ENCODE measurements at regions not wholly inside any gene's neighbourhood (a gene's known extent, or its start where the extent isn't known, plus 50 kb on each side); places are given as distances from the start of the nearest gene placed in this dataset.

- TF ChIP-seq, protein P1, sequence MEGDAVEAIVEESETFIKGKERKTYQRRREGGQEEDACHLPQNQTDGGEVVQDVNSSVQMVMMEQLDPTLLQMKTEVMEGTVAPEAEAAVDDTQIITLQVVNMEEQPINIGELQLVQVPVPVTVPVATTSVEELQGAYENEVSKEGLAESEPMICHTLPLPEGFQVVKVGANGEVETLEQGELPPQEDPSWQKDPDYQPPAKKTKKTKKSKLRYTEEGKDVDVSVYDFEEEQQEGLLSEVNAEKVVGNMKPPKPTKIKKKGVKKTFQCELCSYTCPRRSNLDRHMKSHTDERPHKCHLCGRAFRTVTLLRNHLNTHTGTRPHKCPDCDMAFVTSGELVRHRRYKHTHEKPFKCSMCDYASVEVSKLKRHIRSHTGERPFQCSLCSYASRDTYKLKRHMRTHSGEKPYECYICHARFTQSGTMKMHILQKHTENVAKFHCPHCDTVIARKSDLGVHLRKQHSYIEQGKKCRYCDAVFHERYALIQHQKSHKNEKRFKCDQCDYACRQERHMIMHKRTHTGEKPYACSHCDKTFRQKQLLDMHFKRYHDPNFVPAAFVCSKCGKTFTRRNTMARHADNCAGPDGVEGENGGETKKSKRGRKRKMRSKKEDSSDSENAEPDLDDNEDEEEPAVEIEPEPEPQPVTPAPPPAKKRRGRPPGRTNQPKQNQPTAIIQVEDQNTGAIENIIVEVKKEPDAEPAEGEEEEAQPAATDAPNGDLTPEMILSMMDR (IDR thresholded peaks at IDR 0.05; ENCODE audit: unreplicated experiment in 3 of 3): no peak
These were observed 1072.8 kb upstream of the PABPC4L start for GRCh38 chr4:135274416-135274815.

DNA sequence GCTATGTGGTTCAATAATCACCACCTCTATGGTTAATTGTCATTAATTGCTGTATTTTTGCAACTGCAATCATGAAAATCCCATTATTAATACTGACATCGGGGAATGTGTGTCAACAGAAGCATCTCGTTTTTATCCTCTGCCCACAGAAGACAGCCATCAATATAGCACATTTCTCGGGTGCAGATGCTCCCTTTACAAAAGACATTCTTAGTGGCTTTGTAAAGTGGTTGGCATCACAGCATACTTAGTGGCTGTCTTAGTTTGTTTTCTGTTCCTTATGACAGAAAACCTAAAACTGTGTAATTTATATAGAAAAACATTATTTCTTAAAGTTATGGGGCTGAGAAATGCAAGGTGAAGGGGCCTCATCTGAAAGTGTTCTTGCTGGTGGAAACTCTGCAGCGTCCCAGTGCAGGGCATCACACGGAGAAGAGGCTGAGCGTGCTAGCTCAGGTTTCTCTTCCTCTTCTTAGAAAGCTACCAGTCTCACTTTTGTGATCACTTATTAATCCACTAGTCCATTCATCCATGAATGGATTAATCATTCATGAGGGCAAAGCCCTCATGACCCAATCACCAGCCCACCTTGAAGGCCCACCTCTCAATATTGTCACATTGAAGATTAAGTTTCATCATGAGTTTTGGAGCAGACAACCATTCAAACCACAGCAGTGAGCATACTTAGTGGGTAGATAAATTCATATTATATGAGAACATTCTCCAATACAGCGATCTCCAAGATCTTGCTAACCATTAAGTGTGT lies 1067.7 kb upstream of the PABPC4L start:
- Mint-ChIP-seq H3K4me1 (peaks cover 19% of the 10 kb centered on the region), H3K9me3 (no peaks in the 10 kb centered on the region), H3K27me3 (ENCODE audit: low read depth) (no peaks in the 10 kb centered on the region), H3K4me3 (no peak overlapping the region), H3K36me3 (ENCODE audit: low read depth) (no peaks in the 10 kb centered on the region), H3K27ac (peak overlapping the region in 2 of 3 experiments; percentile 9 to 62)
- TF ChIP-seq, protein P1 (IDR thresholded peaks at IDR 0.05; ENCODE audit: unreplicated experiment in 3 of 3): no peak

More at GRCh38 chr4:135274416-135274815, 1072.8 kb upstream of the PABPC4L start:
- H3K27ac Mint-ChIP-seq: no peak overlapping the region
- H3K36me3 Mint-ChIP-seq (ENCODE audit: low read depth): no peaks in the 10 kb centered on the region
- H3K4me1 Mint-ChIP-seq: peaks cover 3% of the 10 kb centered on the region
- H3K27me3 Mint-ChIP-seq (ENCODE audit: low read depth): no peaks in the 10 kb centered on the region
- H3K4me3 Mint-ChIP-seq: no peak overlapping the region
- no peaks in the 10 kb centered on the region for H3K9me3 Mint-ChIP-seq

DNA sequence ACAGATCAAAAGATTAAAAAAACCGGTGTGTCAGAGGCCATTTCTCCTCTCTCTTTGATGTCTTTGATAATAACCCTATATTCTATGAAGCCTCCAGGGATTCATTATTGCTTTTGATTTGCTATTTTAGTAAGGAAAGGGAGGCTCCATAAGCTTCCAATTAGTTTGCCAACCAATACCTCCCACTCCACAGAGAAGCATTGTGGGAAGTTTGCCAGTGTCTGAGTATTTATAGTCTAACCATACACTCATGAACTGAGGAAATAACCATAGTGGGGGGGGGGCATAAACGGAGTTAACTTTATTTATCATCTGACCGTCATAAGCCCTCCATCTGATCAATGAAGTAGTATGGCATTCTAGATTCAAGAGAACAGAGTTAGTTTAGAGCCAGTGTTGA lies 1066.8 kb upstream of the PABPC4L start:
- Mint-ChIP-seq H3K27ac (no peak overlapping the region), H3K27me3 (ENCODE audit: low read depth) (no peaks in the 10 kb centered on the region)

DNA sequence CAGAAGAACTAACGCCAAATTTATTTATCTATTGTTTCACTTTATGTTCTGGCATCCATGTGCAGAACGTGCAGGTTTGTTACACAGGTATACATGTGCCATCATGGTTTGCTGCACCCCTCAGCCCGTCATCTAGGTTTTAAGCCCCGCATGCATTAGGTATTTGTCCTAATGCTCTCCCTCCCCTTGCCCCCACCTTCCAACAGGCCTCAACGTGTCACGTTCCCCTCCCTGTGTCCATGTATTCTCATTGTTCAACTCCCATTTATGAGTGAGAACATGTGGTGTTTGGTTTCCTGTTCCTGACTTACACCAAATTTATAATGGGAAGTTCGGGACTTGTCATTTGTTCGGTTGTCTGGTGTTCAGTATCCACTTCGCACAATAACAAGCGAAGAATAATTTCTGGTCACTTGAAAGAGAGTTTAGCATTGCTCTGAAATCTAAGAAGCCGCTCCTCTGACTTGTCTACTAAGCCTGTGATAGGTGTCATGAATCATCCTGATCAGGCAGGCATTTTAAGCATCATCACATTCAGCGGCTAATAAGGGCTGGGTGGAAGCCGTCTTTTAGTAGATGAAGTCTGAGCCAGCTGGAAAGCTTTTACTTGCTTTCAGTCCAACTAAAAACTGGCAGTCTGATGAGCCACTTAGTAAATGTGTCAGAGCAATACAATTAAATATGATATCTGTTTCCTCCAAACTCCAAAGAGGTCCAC lies 1065.7 kb upstream of the PABPC4L start:
- Mint-ChIP-seq H3K4me3 (peak overlapping the region in 1 of 3 experiments; percentile 24), H3K9me3 (no peaks in the 10 kb centered on the region)

More for the DNA sequence above, 1066.8 kb upstream of the PABPC4L start:
- Mint-ChIP-seq H3K4me3 (no peak overlapping the region), H3K9me3 (no peaks in the 10 kb centered on the region), H3K36me3 (ENCODE audit: low read depth) (no peaks in the 10 kb centered on the region), H3K4me1 (peaks cover 19% of the 10 kb centered on the region)
- TF ChIP-seq, protein P1 (IDR thresholded peaks at IDR 0.05; ENCODE audit: unreplicated experiment in 3 of 3): no peak

GRCh38 chr4:135256111-135256510 lies 1054.5 kb upstream of the PABPC4L start:
- Mint-ChIP-seq H3K4me1 (no peaks in the 10 kb centered on the region), H3K27me3 (ENCODE audit: low read depth) (no peaks in the 10 kb centered on the region), H3K4me3 (no peak overlapping the region), H3K27ac (no peak overlapping the region), H3K9me3 (no peaks in the 10 kb centered on the region), H3K36me3 (ENCODE audit: low read depth) (no peaks in the 10 kb centered on the region)
- TF ChIP-seq, protein P1 (IDR thresholded peaks at IDR 0.05; ENCODE audit: unreplicated experiment in 3 of 3): no peak

More for the DNA sequence above, 1065.7 kb upstream of the PABPC4L start:
- Mint-ChIP-seq H3K27me3 (ENCODE audit: low read depth) (no peaks in the 10 kb centered on the region), H3K36me3 (ENCODE audit: low read depth) (no peaks in the 10 kb centered on the region), H3K4me1 (peaks cover 19% of the 10 kb centered on the region), H3K27ac (peak overlapping the region in 1 of 3 experiments; percentile 78)
- TF ChIP-seq, protein P1 (IDR thresholded peaks at IDR 0.05; ENCODE audit: unreplicated experiment in 3 of 3): no peak

Measured in nephron (organoid).